ENCODE measurements at regions not wholly inside any gene's neighbourhood (a gene's known extent, or its start where the extent isn't known, plus 50 kb on each side); places are given as distances from the start of the nearest gene placed in this dataset.

DNA sequence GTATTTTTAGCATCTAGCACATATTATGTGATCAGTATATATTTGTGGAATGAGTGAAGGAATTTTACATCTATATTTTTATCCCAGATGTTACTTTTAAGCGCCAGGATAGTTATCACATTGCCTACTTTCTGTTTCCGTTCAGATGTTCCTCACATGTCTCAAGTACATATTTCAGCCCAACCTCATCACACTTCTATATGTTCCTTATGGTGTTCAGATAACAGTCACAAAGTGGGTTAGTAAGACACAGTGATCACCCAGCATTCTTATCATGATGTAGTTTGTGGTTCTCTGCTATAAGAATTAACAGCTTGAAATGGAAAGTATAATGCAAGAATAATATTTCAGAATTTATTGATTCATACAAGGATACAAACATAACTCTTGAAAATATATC, 170.0 kb upstream of the RASA1 start:
- Histone ChIP-seq H3K36me3 (ENCODE audit: insufficient read depth in 1 of 2, low read depth in 1 of 2) (no peaks in the 10 kb centered on the region), H3K4me3 (no peak overlapping the region), H3K27me3 (ENCODE audit: insufficient read depth in 3 of 3, low read length in 2 of 3) (no peaks in the 10 kb centered on the region), H3K9me3 (no peaks in the 10 kb centered on the region), H3K4me1 (no peaks in the 10 kb centered on the region), H3K27ac (no peak overlapping the region)
- TF ChIP-seq, protein P1, sequence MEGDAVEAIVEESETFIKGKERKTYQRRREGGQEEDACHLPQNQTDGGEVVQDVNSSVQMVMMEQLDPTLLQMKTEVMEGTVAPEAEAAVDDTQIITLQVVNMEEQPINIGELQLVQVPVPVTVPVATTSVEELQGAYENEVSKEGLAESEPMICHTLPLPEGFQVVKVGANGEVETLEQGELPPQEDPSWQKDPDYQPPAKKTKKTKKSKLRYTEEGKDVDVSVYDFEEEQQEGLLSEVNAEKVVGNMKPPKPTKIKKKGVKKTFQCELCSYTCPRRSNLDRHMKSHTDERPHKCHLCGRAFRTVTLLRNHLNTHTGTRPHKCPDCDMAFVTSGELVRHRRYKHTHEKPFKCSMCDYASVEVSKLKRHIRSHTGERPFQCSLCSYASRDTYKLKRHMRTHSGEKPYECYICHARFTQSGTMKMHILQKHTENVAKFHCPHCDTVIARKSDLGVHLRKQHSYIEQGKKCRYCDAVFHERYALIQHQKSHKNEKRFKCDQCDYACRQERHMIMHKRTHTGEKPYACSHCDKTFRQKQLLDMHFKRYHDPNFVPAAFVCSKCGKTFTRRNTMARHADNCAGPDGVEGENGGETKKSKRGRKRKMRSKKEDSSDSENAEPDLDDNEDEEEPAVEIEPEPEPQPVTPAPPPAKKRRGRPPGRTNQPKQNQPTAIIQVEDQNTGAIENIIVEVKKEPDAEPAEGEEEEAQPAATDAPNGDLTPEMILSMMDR (IDR thresholded peaks at IDR 0.05) = no peak
- intact Hi-C loops (cut with DNase I) = no loop called here
- DNase-seq = no peak
- 68 to 89% (median 87%) methylated on average over 2 of the region's 2 CpGs for WGBS, 3 donors
- no peak for ATAC-seq

DNA sequence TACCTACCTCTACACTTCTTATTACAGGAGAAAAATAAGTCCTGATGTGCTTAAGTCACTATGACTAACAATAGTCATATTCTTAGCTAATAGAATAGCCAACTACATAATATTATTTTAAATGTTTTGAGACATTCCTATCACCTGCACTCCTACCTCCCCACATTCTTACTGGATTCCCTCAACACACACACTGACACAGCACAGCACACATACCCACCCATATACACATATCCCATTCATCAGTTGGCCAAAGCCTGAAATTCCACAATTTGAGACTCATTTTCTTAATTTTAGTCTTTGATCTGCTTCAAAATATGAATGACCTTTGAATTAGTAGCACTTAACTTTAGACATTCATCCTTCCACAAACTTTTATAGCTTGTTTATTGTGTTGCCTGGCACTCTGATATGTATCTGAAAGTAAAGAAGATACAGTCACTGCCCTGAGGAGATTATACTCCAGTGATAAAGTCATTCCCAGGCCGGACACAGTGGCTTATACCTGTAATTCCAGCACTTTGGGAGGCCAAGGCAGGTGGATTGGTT, 168.3 kb upstream of the RASA1 start:
- Histone ChIP-seq H3K4me1 (no peaks in the 10 kb centered on the region), H3K9me3 (no peaks in the 10 kb centered on the region), H3K27me3 (ENCODE audit: insufficient read depth in 3 of 3, low read length in 2 of 3) (no peaks in the 10 kb centered on the region), H3K27ac (no peak overlapping the region), H3K36me3 (ENCODE audit: insufficient read depth in 1 of 2, low read depth in 1 of 2) (no peaks in the 10 kb centered on the region), H3K4me3 (no peak overlapping the region)
- 59 to 60% (median 59%) methylated on average over 1 of the region's 1 CpG for WGBS, 3 donors
- intact Hi-C loops (cut with DNase I) = no loop called here
- no peak for ATAC-seq
- TF ChIP-seq, protein P1 (IDR thresholded peaks at IDR 0.05) = no peak
- DNase-seq = no peak

DNA sequence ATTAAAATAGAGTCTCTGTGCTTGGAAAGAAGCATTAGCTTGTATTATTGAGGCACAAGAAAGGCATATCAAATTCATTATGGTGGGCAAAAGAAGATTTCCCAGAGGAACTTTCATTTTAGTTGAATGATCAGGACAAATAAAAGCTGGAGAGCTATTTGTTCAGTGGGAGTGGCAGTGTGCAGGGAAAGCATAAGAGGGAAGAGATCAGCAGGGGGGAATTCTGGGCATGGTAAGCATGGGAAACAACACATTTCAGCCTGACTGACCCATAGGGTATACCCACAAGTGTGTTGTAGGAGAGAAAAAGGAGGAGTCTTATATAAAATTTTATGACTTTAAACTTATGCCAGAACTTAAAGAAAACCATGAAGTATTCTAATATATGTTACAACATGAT, 167.7 kb upstream of the RASA1 start:
- TF ChIP-seq, protein P1 (IDR thresholded peaks at IDR 0.05) = no peak
- Histone ChIP-seq H3K4me3 (no peak overlapping the region), H3K27me3 (ENCODE audit: insufficient read depth in 3 of 3, low read length in 2 of 3) (no peaks in the 10 kb centered on the region), H3K9me3 (no peaks in the 10 kb centered on the region), H3K36me3 (ENCODE audit: insufficient read depth in 1 of 2, low read depth in 1 of 2) (no peaks in the 10 kb centered on the region), H3K4me1 (no peaks in the 10 kb centered on the region), H3K27ac (no peak overlapping the region)
- no peak for ATAC-seq
- intact Hi-C loops (cut with DNase I) = no loop called here
- no peak for DNase-seq

DNA sequence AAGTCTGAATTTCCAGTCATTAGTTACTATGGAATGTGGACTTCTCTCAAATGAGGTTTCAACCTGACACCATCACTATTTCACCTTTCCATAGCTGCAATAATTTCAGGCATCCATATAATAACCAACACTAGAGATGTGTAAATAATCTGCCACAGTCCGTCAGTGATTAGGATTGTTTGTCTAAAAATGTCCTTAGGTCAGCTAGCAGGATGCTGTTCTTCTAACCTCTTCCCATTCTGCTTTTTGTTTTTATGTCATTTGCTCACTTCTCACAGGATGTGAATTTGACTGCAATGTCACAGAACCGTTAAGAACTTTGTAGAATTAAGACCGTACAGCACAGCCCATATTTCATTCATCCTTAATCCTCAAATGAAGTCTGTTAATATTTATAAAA, 166.4 kb upstream of the RASA1 start:
- DNase-seq (no peak), ATAC-seq (no peak)
- H3K4me1 ChIP-seq = no peaks in the 10 kb centered on the region
- WGBS, 3 donors = 21 to 27% (median 24%) methylated on average over 3 of the region's 3 CpGs
- H3K4me3 ChIP-seq = no peak overlapping the region
- TF ChIP-seq, protein P1 (IDR thresholded peaks at IDR 0.05) = no peak
- H3K27me3 ChIP-seq (ENCODE audit: insufficient read depth in 3 of 3, low read length in 2 of 3) = no peaks in the 10 kb centered on the region
- no peak overlapping the region for H3K27ac ChIP-seq
- H3K9me3 ChIP-seq = no peaks in the 10 kb centered on the region
- H3K36me3 ChIP-seq (ENCODE audit: insufficient read depth in 1 of 2, low read depth in 1 of 2) = no peaks in the 10 kb centered on the region
- intact Hi-C loops (cut with DNase I) = no loop called here

DNA sequence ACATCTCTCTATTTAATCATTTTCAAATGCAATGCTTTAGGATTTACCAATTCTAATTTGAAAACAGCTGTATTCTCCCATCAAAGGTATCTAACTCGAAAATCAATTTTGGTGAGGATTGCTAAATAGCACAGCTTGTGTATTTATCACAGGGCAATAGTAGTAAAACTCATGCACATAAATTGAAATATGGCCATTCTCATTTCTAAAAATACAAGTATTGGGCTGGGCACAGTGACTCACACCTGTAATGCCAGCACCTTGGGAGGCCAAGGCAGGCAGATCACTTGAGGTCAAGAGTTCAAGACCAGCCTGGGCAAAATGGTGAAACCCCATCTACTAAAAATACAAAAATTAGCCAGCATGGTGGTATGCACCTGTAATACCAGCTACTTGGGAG, 164.8 kb upstream of the RASA1 start:
- Histone ChIP-seq H3K27me3 (ENCODE audit: insufficient read depth in 3 of 3, low read length in 2 of 3) (no peaks in the 10 kb centered on the region), H3K4me3 (no peak overlapping the region), H3K27ac (no peak overlapping the region), H3K9me3 (no peaks in the 10 kb centered on the region), H3K36me3 (ENCODE audit: insufficient read depth in 1 of 2, low read depth in 1 of 2) (no peaks in the 10 kb centered on the region), H3K4me1 (no peaks in the 10 kb centered on the region)
- intact Hi-C loops (cut with DNase I) = no loop called here
- TF ChIP-seq, protein P1 (IDR thresholded peaks at IDR 0.05) = no peak
- ATAC-seq (no peak), DNase-seq (no peak)
- WGBS, 3 donors = 88 to 89% (median 88%) methylated on average over 1 of the region's 1 CpG
